ENCODE measurements at regions not wholly inside any gene's neighbourhood (a gene's known extent, or its start where the extent isn't known, plus 50 kb on each side); places are given as distances from the start of the nearest gene placed in this dataset.

- 75 to 84% (median 76%) methylated on average over 2 of the region's 2 CpGs for WGBS, 5 donors
- Histone ChIP-seq H3K27ac (no peak overlapping the region), H3K4me3 (no peak overlapping the region), H3K36me3 (no peaks in the 10 kb centered on the region), H3K9me3 (no peaks in the 10 kb centered on the region), H3K27me3 (no peaks in the 10 kb centered on the region), H3K4me1 (peaks cover 0 to 5% (median 0%) of the 10 kb centered on the region in 4 donors)
- no peak for DNase-seq
- intact Hi-C loops (cut with DNase I; ENCODE audit: low total_unique reads): no loop called here
- TF ChIP-seq POLR2A (IDR thresholded peaks at IDR 0.05) (no peak), POLR2AphosphoS5 (IDR thresholded peaks at IDR 0.05) (no peak), CTCF (IDR thresholded peaks at IDR 0.05) (no peak), EP300 (IDR thresholded peaks at IDR 0.05) (no peak)
These were observed 873.1 kb upstream of the PHF14 start for GRCh38 chr7:10100572-10100971.

- TF ChIP-seq POLR2A (IDR thresholded peaks at IDR 0.05) (no peak), CTCF (IDR thresholded peaks at IDR 0.05) (no peak), EP300 (IDR thresholded peaks at IDR 0.05) (no peak), POLR2AphosphoS5 (IDR thresholded peaks at IDR 0.05) (no peak)
- no peak for DNase-seq
- peaks cover 0 to 5% (median 0%) of the 10 kb centered on the region in 4 donors for H3K4me1 ChIP-seq
- no peaks in the 10 kb centered on the region for H3K36me3 ChIP-seq
- intact Hi-C loops (cut with DNase I; ENCODE audit: low total_unique reads): no loop called here
- whole genome bisulfite sequencing, 5 donors: 60 to 75% (median 70%) methylated on average over 2 of the region's 2 CpGs
- H3K9me3 ChIP-seq: no peaks in the 10 kb centered on the region
- H3K27ac ChIP-seq: no peak overlapping the region
- no peaks in the 10 kb centered on the region for H3K27me3 ChIP-seq
- no peak overlapping the region for H3K4me3 ChIP-seq
These were observed 872.3 kb upstream of the PHF14 start for GRCh38 chr7:10101351-10101750.

- Histone ChIP-seq H3K9me3 (no peaks in the 10 kb centered on the region), H3K4me1 (peaks cover 0 to 5% (median 0%) of the 10 kb centered on the region in 4 donors), H3K27ac (no peak overlapping the region), H3K4me3 (no peak overlapping the region), H3K27me3 (no peaks in the 10 kb centered on the region), H3K36me3 (no peaks in the 10 kb centered on the region)
- intact Hi-C loops (cut with DNase I; ENCODE audit: low total_unique reads): no loop called here
- 84 to 92% (median 91%) methylated on average over 3 of the region's 3 CpGs for WGBS, 5 donors
- TF ChIP-seq EP300 (IDR thresholded peaks at IDR 0.05) (no peak), POLR2A (IDR thresholded peaks at IDR 0.05) (no peak), POLR2AphosphoS5 (IDR thresholded peaks at IDR 0.05) (no peak), CTCF (IDR thresholded peaks at IDR 0.05) (no peak)
- DNase-seq: no peak
These were observed 869.4 kb upstream of the PHF14 start for GRCh38 chr7:10104292-10104691.

- Histone ChIP-seq H3K36me3 (no peaks in the 10 kb centered on the region), H3K27me3 (no peaks in the 10 kb centered on the region), H3K27ac (no peak overlapping the region), H3K4me3 (no peak overlapping the region), H3K9me3 (no peaks in the 10 kb centered on the region), H3K4me1 (peaks cover 0 to 5% (median 0%) of the 10 kb centered on the region in 4 donors)
- WGBS, 5 donors: 18 to 36% (median 20%) methylated on average over 1 of the region's 1 CpG
- no peak for TF ChIP-seq EP300 (IDR thresholded peaks at IDR 0.05)
- no peak for TF ChIP-seq POLR2A (IDR thresholded peaks at IDR 0.05)
- TF ChIP-seq POLR2AphosphoS5 (IDR thresholded peaks at IDR 0.05): no peak
- no peak for TF ChIP-seq CTCF (IDR thresholded peaks at IDR 0.05)
- intact Hi-C loops (cut with DNase I; ENCODE audit: low total_unique reads): no loop called here
- no peak for DNase-seq
These were observed 867.1 kb upstream of the PHF14 start for GRCh38 chr7:10106609-10107008.
